Thoracic aorta (tissue), 2 donors: ENCODE measurements at regions not wholly inside any gene's neighbourhood (a gene's known extent, or its start where the extent isn't known, plus 50 kb on each side); places are given as distances from the start of the nearest gene placed in this dataset.

Source experiments
- ATAC-seq: fragments of 150-250 bp; one replicate; pipeline ENCODE4 v1.8.0; 2017; ENCODE audit warnings: low read depth; ENCODE audit not compliant: insufficient number of reproducible peaks, low FRiP score
- DNase-seq: peaks from one replicate; pipeline ENCODE4 v3.0.0-alpha.2; 2020; ENCODE audit warnings: low spot score
- H3K27ac ChIP-seq, 2 donors: fragments of 200-600 bp; sonication (generic); 1 replicate in 1 of 2; 2 replicates in 1 of 2; pipeline ENCODE4 v1.5.1; 2016; ENCODE audit warnings: mild to moderate bottlenecking in 2 of 2, moderate library complexity in 2 of 2
- H3K27me3 ChIP-seq: fragments of 200-600 bp; sonication (generic); replicated peaks from 2 replicates; pipeline ENCODE4 v1.6.0; 2016; ENCODE audit warnings: mild to moderate bottlenecking; ENCODE audit not compliant: insufficient read depth
- H3K36me3 ChIP-seq: fragments of 200-600 bp; sonication (generic); one replicate; pipeline ENCODE4 v1.5.1; 2016
- H3K4me1 ChIP-seq, 2 donors: fragments of 200-600 bp; sonication (generic); 1 replicate in 1 of 2; 2 replicates in 1 of 2; pipeline versions ENCODE4 v1.5.1 to v1.6.0; 2016; ENCODE audit warnings: low read depth in 2 of 2, mild to moderate bottlenecking in 1 of 2; ENCODE audit not compliant: control insufficient read depth in 1 of 2
- H3K4me3 ChIP-seq: fragments of 200-600 bp; sonication (generic); 2 replicates; pipeline ENCODE4 v1.5.1; 2016; ENCODE audit warnings: mild to moderate bottlenecking
- H3K9me3 ChIP-seq: fragments of 200-600 bp; sonication (generic); 2 replicates; pipeline ENCODE4 v1.5.1; 2016
- CTCF ChIP-seq: fragments of 200-600 bp; sonication (generic); IDR thresholded peaks from one replicate; pipeline ENCODE4 v1.5.1; 2019; ENCODE audit warnings: antibody characterized with exemption

GRCh38 chr2:204110338-204110741 is 173.8 kb downstream of the ICOS start:
- no peak overlapping the region for H3K27ac ChIP-seq
- ATAC-seq, result no peak

GRCh38 chr2:204110751-204111516 is 174.4 kb downstream of the ICOS start:
- Histone ChIP-seq H3K36me3 (no peaks in the 10 kb centered on the region), H3K27ac (no peak overlapping the region), H3K27me3 (no peaks in the 10 kb centered on the region), H3K9me3 (no peaks in the 10 kb centered on the region), H3K4me3 (peak overlapping the region; percentile 0), H3K4me1 (peaks cover 9 to 33% of the 10 kb centered on the region in 2 donors)
- ATAC-seq (no peak), DNase-seq (no peak)
- no peak for TF ChIP-seq CTCF

More at GRCh38 chr2:204110338-204110741, 173.8 kb downstream of the ICOS start:
- no peak for TF ChIP-seq CTCF
- H3K9me3 ChIP-seq, result no peaks in the 10 kb centered on the region
- H3K4me3 ChIP-seq, result peak overlapping the region; percentile 0
- H3K4me1 ChIP-seq, result peaks cover 9 to 35% of the 10 kb centered on the region in 2 donors
- no peak for DNase-seq
- no peaks in the 10 kb centered on the region for H3K27me3 ChIP-seq
- H3K36me3 ChIP-seq, result no peaks in the 10 kb centered on the region

- ATAC-seq (no peak), DNase-seq (no peak)
- H3K27ac ChIP-seq, result no peak overlapping the region
- peaks cover 15 to 43% of the 10 kb centered on the region in 2 donors for H3K4me1 ChIP-seq
- TF ChIP-seq CTCF, result no peak
- no peak overlapping the region for H3K4me3 ChIP-seq
- H3K36me3 ChIP-seq, result no peaks in the 10 kb centered on the region
- no peaks in the 10 kb centered on the region for H3K27me3 ChIP-seq
- H3K9me3 ChIP-seq, result no peaks in the 10 kb centered on the region
These were observed 175.7 kb downstream of the ICOS start for GRCh38 chr2:204112084-204112770.

GRCh38 chr2:204114295-204115136 is 178.0 kb downstream of the ICOS start:
- DNase-seq (no peak), ATAC-seq (no peak)
- peaks cover 15 to 49% of the 10 kb centered on the region in 2 donors for H3K4me1 ChIP-seq
- H3K4me3 ChIP-seq, result no peak overlapping the region
- no peaks in the 10 kb centered on the region for H3K27me3 ChIP-seq
- H3K27ac ChIP-seq, result no peak overlapping the region
- TF ChIP-seq CTCF, result no peak
- no peaks in the 10 kb centered on the region for H3K9me3 ChIP-seq
- no peaks in the 10 kb centered on the region for H3K36me3 ChIP-seq
